H9 (cell line): ENCODE measurements at regions not wholly inside any gene's neighbourhood (a gene's known extent, or its start where the extent isn't known, plus 50 kb on each side); places are given as distances from the start of the nearest gene placed in this dataset.

ENCODE experiments used
- DNase-seq: peaks from one replicate; pipeline ENCODE4 v3.0.0-alpha.2; 2017
- H2AFZ ChIP-seq: one replicate; pipeline ENCODE4 v1.6.1; 2013; ENCODE audit warnings: mild to moderate bottlenecking, low read length, control low read depth, moderate library complexity
- H2AK5ac ChIP-seq: 2 replicates; pipeline ENCODE4 v1.6.1; 2013; ENCODE audit warnings: low read length, control low read depth, mixed read lengths; ENCODE audit not compliant: insufficient read length
- H2BK120ac ChIP-seq: one replicate; pipeline ENCODE4 v1.6.1; 2013; ENCODE audit warnings: low read depth, mild to moderate bottlenecking, low read length, control low read depth, inconsistent platforms; ENCODE audit not compliant: poor library complexity, severe bottlenecking
- H2BK12ac ChIP-seq: 2 replicates; pipeline ENCODE4 v1.6.1; 2013; ENCODE audit warnings: low read length, control low read depth, mixed read lengths, low read depth; ENCODE audit not compliant: insufficient read length
- H2BK15ac ChIP-seq: 2 replicates; pipeline ENCODE4 v1.6.1; 2013; ENCODE audit warnings: low read depth, low read length, control low read depth
- H2BK20ac ChIP-seq: one replicate; pipeline ENCODE4 v1.6.1; 2013; ENCODE audit warnings: low read depth, mild to moderate bottlenecking, low read length, control low read depth, inconsistent platforms; ENCODE audit not compliant: poor library complexity, severe bottlenecking
- H2BK5ac ChIP-seq: 2 replicates; pipeline ENCODE4 v1.6.1; 2013; ENCODE audit warnings: low read length, control low read depth, mixed read lengths; ENCODE audit not compliant: insufficient read length
- H3K14ac ChIP-seq: 2 replicates; pipeline ENCODE4 v1.6.1; 2013; ENCODE audit warnings: low read length, control low read depth; ENCODE audit not compliant: insufficient read depth
- H3K18ac ChIP-seq: 2 replicates; pipeline ENCODE4 v1.6.1; 2013; ENCODE audit warnings: low read depth, mild to moderate bottlenecking, mixed read lengths, low read length, control low read depth; ENCODE audit not compliant: insufficient read length
- H3K23ac ChIP-seq: 2 replicates; pipeline ENCODE4 v1.6.1; 2013; ENCODE audit warnings: low read length, control low read depth, mixed read lengths, low read depth; ENCODE audit not compliant: insufficient read length
- H3K23me2 ChIP-seq: 2 replicates; pipeline ENCODE4 v1.6.1; 2013; ENCODE audit warnings: low read depth, mild to moderate bottlenecking, mixed read lengths, low read length, control low read depth; ENCODE audit not compliant: insufficient read length, poor library complexity, severe bottlenecking
- H3K27ac ChIP-seq: 2 replicates; pipeline ENCODE4 v1.5.1; 2013; ENCODE audit warnings: low read length, control low read depth, mixed read lengths, low read depth; ENCODE audit not compliant: insufficient read length
- H3K27me3 ChIP-seq: 2 replicates; pipeline ENCODE4 v1.6.1; 2013; ENCODE audit warnings: low read length, control low read depth, inconsistent platforms; ENCODE audit not compliant: insufficient read depth
- H3K4ac ChIP-seq: 2 replicates; pipeline ENCODE4 v1.6.1; 2013; ENCODE audit warnings: low read depth, mild to moderate bottlenecking, control low read depth, inconsistent platforms, low read length, moderate library complexity
- H3K4me1 ChIP-seq: 2 replicates; pipeline ENCODE4 v1.6.1; 2013; ENCODE audit warnings: low read length, control low read depth, inconsistent platforms; ENCODE audit not compliant: insufficient read depth
- H3K4me2 ChIP-seq: 2 replicates; pipeline ENCODE4 v1.6.1; 2013; ENCODE audit warnings: low read length, control low read depth, mixed read lengths; ENCODE audit not compliant: insufficient read length, insufficient read depth
- H3K56ac ChIP-seq: 2 replicates; pipeline ENCODE4 v1.6.1; 2013; ENCODE audit warnings: low read depth, mild to moderate bottlenecking, mixed read lengths, low read length, control low read depth; ENCODE audit not compliant: insufficient read length
- H3K79me1 ChIP-seq: 2 replicates; pipeline ENCODE4 v1.6.1; 2013; ENCODE audit warnings: low read depth, mild to moderate bottlenecking, moderate library complexity, low read length, control low read depth, inconsistent platforms; ENCODE audit not compliant: insufficient read depth, poor library complexity, severe bottlenecking
- H3K79me2 ChIP-seq: 2 replicates; pipeline ENCODE4 v1.6.1; 2013; ENCODE audit warnings: low read length, control low read depth, inconsistent platforms; ENCODE audit not compliant: insufficient read depth
- H3K9ac ChIP-seq: 2 replicates; pipeline ENCODE4 v1.6.1; 2013; ENCODE audit warnings: low read length, control low read depth, mixed read lengths; ENCODE audit not compliant: insufficient read length; ENCODE audit errors: extremely low read depth
- H3K9me3 ChIP-seq: one replicate; pipeline ENCODE4 v1.6.1; 2013; ENCODE audit warnings: low read depth, low read length, inconsistent platforms; ENCODE audit not compliant: control insufficient read depth
- H3T11ph ChIP-seq: one replicate; pipeline ENCODE4 v1.6.1; 2013; ENCODE audit warnings: mild to moderate bottlenecking, low read length, control low read depth, inconsistent platforms
- H4K20me1 ChIP-seq: one replicate; pipeline ENCODE4 v1.6.1; 2013; ENCODE audit not compliant: control insufficient read depth, insufficient read length, insufficient read depth
- H4K5ac ChIP-seq: 2 replicates; pipeline ENCODE4 v1.6.1; 2013; ENCODE audit warnings: low read depth, mild to moderate bottlenecking, mixed read lengths, low read length, control low read depth; ENCODE audit not compliant: insufficient read length
- H4K8ac ChIP-seq: replicated peaks from 2 replicates; pipeline ENCODE4 v1.6.1; 2013; ENCODE audit warnings: low read length, control low read depth, mixed read lengths, low read depth; ENCODE audit not compliant: insufficient read length
- H4K91ac ChIP-seq: 2 replicates; pipeline ENCODE4 v1.6.1; 2013; ENCODE audit warnings: low read depth, mild to moderate bottlenecking, moderate library complexity, mixed read lengths, low read length, control low read depth; ENCODE audit not compliant: insufficient read length
- H3K27ac Mint-ChIP-seq, 3 experiments: 2 replicates in 2 of 3; 3 replicates in 1 of 3; pipeline ENCODE4 v1.8.0; 2020 to 2021; ENCODE audit warnings: mixed read lengths in 3 of 3, mild to moderate bottlenecking in 1 of 3, moderate library complexity in 1 of 3
- H3K27me3 Mint-ChIP-seq: 2 replicates; pipeline ENCODE4 v1.8.0; 2021; ENCODE audit warnings: low read depth, mild to moderate bottlenecking, moderate library complexity, mixed read lengths
- H3K36me3 Mint-ChIP-seq, 3 experiments: 2 replicates in 2 of 3; 3 replicates in 1 of 3; pipeline ENCODE4 v1.8.0; 2020 to 2021; ENCODE audit warnings: low read depth in 3 of 3, mixed read lengths in 3 of 3; ENCODE audit not compliant: insufficient read depth in 1 of 3
- H3K4me1 Mint-ChIP-seq, 2 experiments: 2 replicates each; pipeline ENCODE4 v1.8.0; 2020; ENCODE audit warnings: mixed read lengths in 2 of 2
- H3K4me3 Mint-ChIP-seq, 2 experiments: 2 replicates in 1 of 2; 3 replicates in 1 of 2; pipeline ENCODE4 v1.8.0; 2020 to 2021; ENCODE audit warnings: mild to moderate bottlenecking in 2 of 2, mixed read lengths in 2 of 2, moderate library complexity in 1 of 2
- H3K9me3 Mint-ChIP-seq, 2 experiments: 2 replicates in 1 of 2; 3 replicates in 1 of 2; pipeline ENCODE4 v1.8.0; 2020; ENCODE audit warnings: mild to moderate bottlenecking in 2 of 2, mixed read lengths in 2 of 2, moderate library complexity in 1 of 2
- WGBS: extraction: QIAGEN DNeasy Blood & Tissue Kit; methylation state at CpG from one replicate; pipeline ENCODE4 v1.1.7; 2013; ENCODE audit warnings: missing lambda C conversion rate, low lambda C conversion rate, mixed read lengths; ENCODE audit not compliant: insufficient read length; ENCODE audit errors: extremely low coverage; 5-methylcytosine and 5-hydroxymethylcytosine counted together
- TF ChIP-seq, protein P1 (sequence below): fragments of 200-600 bp; sonication (generic); conservative IDR thresholded peaks from 3 replicates; pipeline ENCODE4 v1.8.0; 2021; ENCODE audit warnings: antibody characterized with exemption, mild to moderate bottlenecking

DNA sequence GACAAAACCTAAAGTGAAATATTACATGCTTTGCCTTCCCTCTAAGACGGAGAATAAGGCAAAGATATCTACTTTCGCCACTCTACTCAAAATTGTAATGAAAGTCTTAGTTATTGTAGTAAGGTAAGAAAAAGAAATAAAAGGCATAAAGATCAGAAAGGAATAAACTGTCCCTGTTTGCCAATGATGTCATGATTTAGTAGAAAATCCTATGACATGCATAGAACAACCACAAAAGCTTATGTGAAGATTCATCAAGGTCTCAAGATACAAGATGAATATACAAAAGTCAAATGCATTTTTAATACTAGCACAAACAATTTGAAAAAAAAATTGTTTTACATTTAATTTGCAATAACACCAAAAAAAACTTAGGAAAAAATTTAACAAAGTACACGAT, 64.0 kb upstream of the FOXQ1 start:
- TF ChIP-seq, protein P1, sequence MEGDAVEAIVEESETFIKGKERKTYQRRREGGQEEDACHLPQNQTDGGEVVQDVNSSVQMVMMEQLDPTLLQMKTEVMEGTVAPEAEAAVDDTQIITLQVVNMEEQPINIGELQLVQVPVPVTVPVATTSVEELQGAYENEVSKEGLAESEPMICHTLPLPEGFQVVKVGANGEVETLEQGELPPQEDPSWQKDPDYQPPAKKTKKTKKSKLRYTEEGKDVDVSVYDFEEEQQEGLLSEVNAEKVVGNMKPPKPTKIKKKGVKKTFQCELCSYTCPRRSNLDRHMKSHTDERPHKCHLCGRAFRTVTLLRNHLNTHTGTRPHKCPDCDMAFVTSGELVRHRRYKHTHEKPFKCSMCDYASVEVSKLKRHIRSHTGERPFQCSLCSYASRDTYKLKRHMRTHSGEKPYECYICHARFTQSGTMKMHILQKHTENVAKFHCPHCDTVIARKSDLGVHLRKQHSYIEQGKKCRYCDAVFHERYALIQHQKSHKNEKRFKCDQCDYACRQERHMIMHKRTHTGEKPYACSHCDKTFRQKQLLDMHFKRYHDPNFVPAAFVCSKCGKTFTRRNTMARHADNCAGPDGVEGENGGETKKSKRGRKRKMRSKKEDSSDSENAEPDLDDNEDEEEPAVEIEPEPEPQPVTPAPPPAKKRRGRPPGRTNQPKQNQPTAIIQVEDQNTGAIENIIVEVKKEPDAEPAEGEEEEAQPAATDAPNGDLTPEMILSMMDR: no peak
- no peak overlapping the region for H2BK120ac ChIP-seq
- no peak overlapping the region for H4K8ac ChIP-seq
- no peak overlapping the region for H2BK20ac ChIP-seq
- no peak for DNase-seq
- H4K91ac ChIP-seq: no peak overlapping the region
- H2BK5ac ChIP-seq: no peak overlapping the region
- H3K4ac ChIP-seq: no peak overlapping the region
- no peaks in the 10 kb centered on the region for H3K79me1 ChIP-seq
- WGBS: no CpG with 5 or more reads among the region's 3 CpGs
- H2AK5ac ChIP-seq: no peak overlapping the region
- Mint-ChIP-seq H3K27ac (no peak overlapping the region), H3K36me3 (no peaks in the 10 kb centered on the region), H3K4me1 (peaks cover 0 to 3% of the 10 kb centered on the region in 2 experiments; a peak in 1 of 4 replicates), H3K9me3 (no peaks in the 10 kb centered on the region), H3K27me3 (peaks cover 5% of the 10 kb centered on the region), H3K4me3 (no peak overlapping the region)
- no peak overlapping the region for H3K18ac ChIP-seq
- H2AFZ ChIP-seq: no peak overlapping the region
- no peak overlapping the region for H3K56ac ChIP-seq
- no peak overlapping the region for H2BK12ac ChIP-seq
- no peaks in the 10 kb centered on the region for H3K79me2 ChIP-seq
- no peak overlapping the region for H4K5ac ChIP-seq
- H2BK15ac ChIP-seq: no peak overlapping the region
- no peak overlapping the region for H3K27ac ChIP-seq
- no peaks in the 10 kb centered on the region for H3K27me3 ChIP-seq
- 0 out of 2 replicates have a peak, but pooled peaks cover 2% of the 10 kb centered on the region for H3K4me1 ChIP-seq
- no peak overlapping the region for H3K9ac ChIP-seq
- no peak overlapping the region for H3K14ac ChIP-seq
- no peaks in the 10 kb centered on the region for H3K23me2 ChIP-seq
- H3K23ac ChIP-seq: no peak overlapping the region
- H3K4me2 ChIP-seq: no peak overlapping the region
- H3T11ph ChIP-seq: no peak overlapping the region
- no peaks in the 10 kb centered on the region for H4K20me1 ChIP-seq
- no peaks in the 10 kb centered on the region for H3K9me3 ChIP-seq
